Embryonic facial prominence (tissue), 1 donor: ENCODE measurements at regions not wholly inside any gene's neighbourhood (a gene's known extent, or its start where the extent isn't known, plus 50 kb on each side); places are given as distances from the start of the nearest gene placed in this dataset.
"Not testable (repeated sequence)": the region's sequence is repeated elsewhere in the genome, so short reads cannot be mapped to it uniquely, and the experiment has no call there.

Experiments used
- DNase-seq: peaks from one replicate; pipeline ENCODE4 v3.0.0-alpha.2; 2016; ENCODE audit errors: extremely low spot score

DNA sequence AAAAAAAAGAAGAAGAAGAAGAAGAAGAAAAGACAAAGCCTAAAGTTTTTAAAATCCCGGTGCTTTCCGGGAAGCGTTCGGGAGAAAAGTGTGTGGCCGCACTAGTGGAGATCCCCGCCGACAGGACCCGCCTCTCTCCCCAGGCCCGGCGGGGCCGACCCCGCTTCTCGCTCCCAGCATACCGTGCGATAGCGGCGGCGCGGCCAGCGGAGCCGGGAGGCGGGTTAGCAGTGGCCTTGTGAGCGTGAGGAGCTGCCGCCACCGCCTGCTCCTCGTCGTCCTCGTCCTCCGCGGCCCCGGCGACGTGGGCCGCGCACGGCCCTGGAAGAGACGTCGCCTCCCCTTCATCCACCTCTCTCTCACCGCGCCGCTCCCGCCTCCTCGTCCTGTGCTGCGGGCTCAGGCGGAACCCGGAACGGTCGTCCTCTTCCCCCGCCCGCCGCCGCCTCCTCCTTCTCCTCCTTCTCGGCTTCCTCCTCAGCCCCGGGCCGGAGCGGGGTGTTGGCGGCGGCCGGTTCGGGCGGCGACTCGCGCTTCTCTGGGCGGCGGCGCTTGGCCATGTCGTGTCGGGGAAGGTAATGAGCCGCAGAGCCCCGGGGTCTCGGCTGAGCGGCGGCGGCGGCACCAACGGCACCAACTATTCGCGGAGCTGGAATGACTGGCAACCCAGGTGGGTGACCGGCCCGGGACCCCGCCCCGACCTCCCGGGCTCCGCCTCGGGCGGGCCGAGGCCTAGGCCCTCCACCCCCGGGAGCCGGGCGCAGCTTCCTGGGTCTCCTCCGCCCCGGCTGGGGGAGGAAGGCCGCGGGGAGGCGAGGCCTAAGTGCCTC lies 62.6 kb upstream of the CDR2 start:
- peak; percentile 33 for DNase-seq

DNA sequence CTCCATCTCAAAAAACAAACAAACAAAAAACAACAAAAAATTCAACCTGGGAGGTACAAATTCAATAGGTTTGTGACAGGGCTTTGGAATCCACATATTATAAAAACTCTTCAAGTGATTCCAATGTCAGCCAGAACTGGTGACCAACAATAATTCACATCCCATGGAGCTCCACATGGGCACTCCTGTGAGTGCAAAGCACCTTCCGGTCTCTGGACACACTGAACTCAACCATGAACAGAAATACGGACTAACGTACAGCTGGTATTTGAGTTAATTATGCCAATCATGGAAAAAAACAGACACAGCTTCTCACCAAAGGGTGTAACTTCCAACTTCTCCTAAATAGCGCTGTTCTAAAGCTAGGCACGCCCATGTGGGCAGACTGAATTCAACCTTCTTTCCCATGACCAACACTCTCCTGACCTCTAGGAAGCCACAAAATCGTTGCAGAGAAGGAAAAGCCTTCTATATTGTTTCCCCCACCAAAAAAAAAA lies 62.0 kb upstream of the CDR2 start:
- DNase-seq = not testable (repeated sequence)

DNA sequence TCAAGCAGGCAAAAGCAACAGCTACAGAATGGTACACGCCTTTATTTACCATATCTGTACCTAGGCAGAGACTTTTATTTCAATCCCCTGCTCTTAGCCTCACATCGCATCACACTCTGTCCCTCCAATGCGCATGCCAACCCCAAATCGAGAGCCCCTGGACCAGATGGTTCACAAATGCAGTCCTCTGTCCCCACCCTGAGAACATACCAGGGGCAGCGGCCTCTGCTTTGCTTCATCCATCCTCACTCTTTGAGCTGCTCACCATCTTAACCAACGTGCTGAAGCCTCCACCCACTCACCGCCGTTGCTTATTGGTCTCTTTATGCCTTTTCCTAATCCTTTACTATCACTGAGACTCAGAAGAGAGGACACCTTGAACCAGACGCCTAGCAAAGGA lies 56.9 kb upstream of the CDR2 start:
- DNase-seq = not testable (repeated sequence)

DNA sequence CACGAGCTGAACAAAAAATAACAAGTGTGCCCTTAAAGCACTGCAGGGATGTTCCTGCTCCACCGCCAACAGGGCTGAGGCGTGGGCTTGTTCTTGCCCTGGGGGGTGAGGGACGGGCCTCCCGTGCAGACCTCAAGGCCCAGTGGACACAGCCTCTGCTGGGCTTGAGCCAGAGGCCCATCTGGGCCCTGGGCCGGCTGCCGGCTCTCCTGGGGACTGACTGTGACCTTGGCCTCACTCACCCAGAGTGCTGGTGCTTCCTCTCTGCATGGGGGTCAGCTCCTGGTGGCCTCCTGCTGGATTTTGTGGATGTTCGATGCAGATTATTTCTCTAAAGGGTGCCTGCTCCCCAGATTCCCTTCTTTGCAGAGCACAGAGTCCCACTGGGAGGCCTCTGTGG lies 54.2 kb upstream of the CDR2 start:
- no peak for DNase-seq

DNA sequence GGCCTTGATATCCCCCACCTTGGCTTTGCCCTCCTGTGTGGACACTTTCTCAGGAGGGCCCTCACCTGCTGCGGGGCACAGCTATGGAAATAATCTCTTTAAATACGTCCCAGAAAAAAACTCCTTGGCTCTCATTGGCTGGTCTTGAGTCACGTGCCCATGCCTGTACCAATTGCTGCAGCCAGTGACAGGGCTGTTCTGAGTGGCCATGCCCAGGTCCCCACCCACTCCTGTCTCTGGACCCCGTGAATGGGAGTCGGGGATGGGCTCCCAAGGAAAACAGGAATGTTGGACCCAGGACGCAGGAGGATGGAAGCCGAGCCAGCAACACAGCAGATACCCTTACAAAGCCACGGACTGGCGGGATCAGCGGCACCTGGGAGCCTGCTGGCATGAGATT lies 53.1 kb upstream of the CDR2 start:
- no peak for DNase-seq

DNA sequence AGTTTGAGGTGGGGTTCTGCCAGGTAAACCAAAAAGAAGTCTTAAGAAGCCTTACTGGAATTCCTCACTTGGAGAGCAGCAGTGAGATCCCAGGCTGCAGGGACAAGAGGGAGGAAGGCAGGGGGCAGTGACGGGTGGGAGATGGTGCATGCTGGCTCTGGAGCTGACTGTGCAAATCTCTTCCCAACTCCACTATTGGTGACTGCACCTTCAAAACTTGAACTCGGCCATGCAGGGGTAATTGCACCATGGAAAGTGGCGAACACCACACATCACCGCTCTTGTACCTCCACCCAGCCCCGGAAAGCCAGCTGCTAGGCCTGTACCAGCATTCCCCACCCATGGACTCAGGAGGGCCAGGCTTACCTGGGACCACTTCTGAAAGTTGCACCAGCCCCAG lies 51.4 kb upstream of the CDR2 start:
- no peak for DNase-seq

DNA sequence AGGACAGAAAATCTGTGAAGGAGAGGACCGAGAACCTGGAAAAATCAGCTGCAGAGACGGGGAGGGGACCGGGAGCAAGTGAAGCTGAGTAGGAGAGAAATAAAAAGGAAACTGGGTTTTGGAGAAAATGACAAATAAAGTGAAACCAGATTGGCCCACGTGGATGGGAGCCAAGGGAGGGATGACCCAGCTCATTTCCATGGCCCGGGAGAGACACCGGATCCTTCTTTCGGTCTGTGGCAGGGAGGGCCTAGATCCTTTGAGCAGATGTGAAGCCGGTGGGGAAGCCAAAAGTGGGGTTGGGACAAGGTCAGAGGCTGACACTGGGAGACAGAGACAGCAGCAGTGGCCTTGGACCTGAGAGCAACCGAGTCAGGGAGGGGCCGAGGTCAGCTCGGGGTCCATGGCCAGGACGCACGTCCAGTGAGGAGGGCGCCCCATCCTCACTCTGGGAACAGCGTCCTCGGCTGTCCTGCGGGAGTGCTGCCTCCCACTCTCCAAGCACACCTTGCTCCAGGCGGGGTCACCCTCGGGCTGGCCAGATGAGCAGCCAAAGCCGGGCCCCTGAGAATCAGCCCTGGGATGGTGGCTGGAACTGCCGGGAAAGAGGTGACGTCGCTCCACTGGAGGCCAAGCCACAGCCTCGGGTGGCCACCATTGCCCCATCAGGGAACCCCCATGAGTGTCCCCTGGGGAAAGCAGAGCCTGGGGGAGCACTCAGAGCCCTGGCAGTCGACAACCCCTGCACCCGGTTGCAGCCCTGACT lies 50.8 kb upstream of the CDR2 start:
- DNase-seq = peak; percentile 6

DNA sequence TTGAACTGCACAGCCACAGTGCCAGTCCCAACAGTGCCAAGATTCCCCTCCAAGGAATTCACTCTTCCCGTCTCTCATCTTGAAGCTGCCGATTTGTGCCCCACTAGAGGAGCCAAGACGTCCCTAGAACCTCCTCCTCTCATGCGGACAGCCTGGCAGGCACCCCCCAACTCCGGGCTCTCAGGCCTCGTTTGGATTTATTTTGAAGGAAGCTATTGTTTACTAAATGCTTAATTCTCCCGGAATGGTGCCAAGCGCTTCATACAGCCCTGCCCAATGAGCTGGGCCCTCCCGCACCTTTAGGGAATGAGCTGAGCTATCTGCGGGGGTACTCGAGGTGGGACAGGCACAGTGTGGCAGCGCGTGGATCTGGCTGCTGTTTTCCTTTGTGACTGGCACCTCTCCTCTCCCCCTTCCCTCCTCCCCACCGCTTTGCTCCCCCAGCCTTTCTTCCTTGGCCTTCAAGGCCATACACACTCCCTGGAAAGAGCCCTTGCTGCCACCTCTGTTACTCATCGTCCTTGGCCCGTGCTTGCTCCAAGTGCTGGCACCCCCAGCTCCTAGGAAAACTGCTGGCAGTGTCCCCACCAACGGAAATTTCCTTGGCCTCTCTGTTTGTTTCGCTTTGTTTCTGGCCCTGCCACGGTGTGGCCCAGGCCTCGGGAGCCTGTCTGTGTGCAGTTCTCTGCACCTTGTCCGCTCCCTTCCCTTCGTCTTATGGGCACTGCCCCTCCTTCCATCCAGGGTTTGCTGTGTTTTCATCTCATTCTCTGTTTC lies 49.9 kb upstream of the CDR2 start:
- no peak for DNase-seq
